ENCODE measurements at regions not wholly inside any gene's neighbourhood (a gene's known extent, or its start where the extent isn't known, plus 50 kb on each side); places are given as distances from the start of the nearest gene placed in this dataset.
"Not testable (repeated sequence)": the region's sequence is repeated elsewhere in the genome, so short reads cannot be mapped to it uniquely, and the experiment has no call there.

DNA sequence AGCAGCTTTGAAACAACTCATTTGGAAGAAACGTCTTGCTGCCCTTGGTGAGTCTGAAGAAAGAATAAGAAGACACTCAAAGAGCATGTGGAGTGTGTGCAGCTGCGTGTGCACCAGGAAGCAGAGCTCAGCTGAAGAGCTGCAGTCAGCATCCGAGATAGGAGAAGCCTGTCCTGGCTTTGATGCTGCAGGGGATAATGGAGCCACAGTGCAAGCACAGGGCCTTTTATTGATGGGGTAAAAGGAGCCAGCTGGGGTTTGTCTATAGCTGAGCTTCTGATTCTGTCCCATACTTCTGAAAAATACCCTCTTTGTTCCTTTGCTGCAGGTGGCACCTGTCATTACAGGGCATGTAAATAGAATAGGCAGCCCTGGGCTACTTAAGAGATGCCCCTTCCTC lies 375.7 kb upstream of the ZNF462 start:
- TF ChIP-seq, protein P1, sequence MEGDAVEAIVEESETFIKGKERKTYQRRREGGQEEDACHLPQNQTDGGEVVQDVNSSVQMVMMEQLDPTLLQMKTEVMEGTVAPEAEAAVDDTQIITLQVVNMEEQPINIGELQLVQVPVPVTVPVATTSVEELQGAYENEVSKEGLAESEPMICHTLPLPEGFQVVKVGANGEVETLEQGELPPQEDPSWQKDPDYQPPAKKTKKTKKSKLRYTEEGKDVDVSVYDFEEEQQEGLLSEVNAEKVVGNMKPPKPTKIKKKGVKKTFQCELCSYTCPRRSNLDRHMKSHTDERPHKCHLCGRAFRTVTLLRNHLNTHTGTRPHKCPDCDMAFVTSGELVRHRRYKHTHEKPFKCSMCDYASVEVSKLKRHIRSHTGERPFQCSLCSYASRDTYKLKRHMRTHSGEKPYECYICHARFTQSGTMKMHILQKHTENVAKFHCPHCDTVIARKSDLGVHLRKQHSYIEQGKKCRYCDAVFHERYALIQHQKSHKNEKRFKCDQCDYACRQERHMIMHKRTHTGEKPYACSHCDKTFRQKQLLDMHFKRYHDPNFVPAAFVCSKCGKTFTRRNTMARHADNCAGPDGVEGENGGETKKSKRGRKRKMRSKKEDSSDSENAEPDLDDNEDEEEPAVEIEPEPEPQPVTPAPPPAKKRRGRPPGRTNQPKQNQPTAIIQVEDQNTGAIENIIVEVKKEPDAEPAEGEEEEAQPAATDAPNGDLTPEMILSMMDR (conservative IDR thresholded peaks at IDR 0.05; ENCODE audit: low read depth): no peak
- no peak overlapping the region for H3K27ac ChIP-seq
- POLR2A ChIA-PET (ENCODE audit: low non-redundant PET): no interaction called here
- CTCF ChIA-PET: no interaction called here
- no peak for DNase-seq (ENCODE audit: low spot score)

GRCh38 chr9:106492126-106492525 lies 370.8 kb upstream of the ZNF462 start:
- POLR2A ChIA-PET (ENCODE audit: low non-redundant PET); H3K27ac ChIP-seq; CTCF ChIA-PET; DNase-seq (ENCODE audit: low spot score): not testable (repeated sequence)

- no peak for DNase-seq (ENCODE audit: low spot score)
- TF ChIP-seq, protein P1 (conservative IDR thresholded peaks at IDR 0.05; ENCODE audit: low read depth): no peak
- CTCF ChIA-PET: interaction anchor here (0.6 kb wide), 1 partner anchor 452 kb away, joined by 5 read pairs; no protein-coding TSS in a partner anchor
- H3K27ac ChIP-seq: no peak overlapping the region
- POLR2A ChIA-PET (ENCODE audit: low non-redundant PET): no interaction called here
Observed at GRCh38 chr9:106500171-106500570, 362.8 kb upstream of the ZNF462 start.

DNA sequence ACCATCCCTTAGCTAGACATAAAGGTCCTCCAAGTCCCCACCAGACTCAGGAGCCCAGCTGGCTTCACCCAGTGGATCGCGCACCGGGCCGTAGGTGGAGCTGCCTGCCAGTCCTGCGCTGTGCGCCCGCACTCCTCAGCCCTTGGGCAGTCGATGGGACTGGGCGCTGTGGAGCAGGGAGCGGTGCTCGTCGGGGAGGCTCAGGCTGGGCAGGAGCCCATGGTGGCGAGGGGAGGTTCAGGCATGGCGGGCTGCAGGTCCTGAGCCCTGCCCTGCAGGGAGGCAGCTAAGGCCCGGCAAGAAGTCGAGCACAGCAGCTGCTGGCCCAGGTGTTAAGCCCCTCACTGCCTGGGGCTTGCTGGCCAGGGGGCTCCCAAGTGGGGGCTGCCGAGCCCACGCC lies 361.8 kb upstream of the ZNF462 start:
- H3K27ac ChIP-seq; POLR2A ChIA-PET (ENCODE audit: low non-redundant PET); CTCF ChIA-PET; DNase-seq (ENCODE audit: low spot score): not testable (repeated sequence)

GRCh38 chr9:106502930-106503329 lies 360.0 kb upstream of the ZNF462 start:
- no peak for DNase-seq (ENCODE audit: low spot score)
- no peak overlapping the region for H3K27ac ChIP-seq
- ChIA-PET CTCF (interaction anchor here (0.6 kb wide), 1 partner anchor 635 kb away, joined by 3 read pairs; no protein-coding TSS in a partner anchor), POLR2A (ENCODE audit: low non-redundant PET) (no interaction called here)
- TF ChIP-seq, protein P1 (conservative IDR thresholded peaks at IDR 0.05; ENCODE audit: low read depth): no peak

GRCh38 chr9:106503759-106504158 lies 359.2 kb upstream of the ZNF462 start:
- TF ChIP-seq, protein P1 (conservative IDR thresholded peaks at IDR 0.05; ENCODE audit: low read depth): no peak
- ChIA-PET CTCF (no interaction called here), POLR2A (ENCODE audit: low non-redundant PET) (no interaction called here)
- no peak overlapping the region for H3K27ac ChIP-seq
- DNase-seq (ENCODE audit: low spot score): no peak

- DNase-seq (ENCODE audit: low spot score): no peak
- no peak overlapping the region for H3K27ac ChIP-seq
- TF ChIP-seq, protein P1 (conservative IDR thresholded peaks at IDR 0.05; ENCODE audit: low read depth): no peak
- ChIA-PET CTCF (interaction anchor here (0.7 to 0.9 kb wide), 2 partner anchors 19 to 120 kb away, joined by 3 to 4 read pairs; no protein-coding TSS in a partner anchor), POLR2A (ENCODE audit: low non-redundant PET) (no interaction called here)
Observed at GRCh38 chr9:106526716-106527204, 336.2 kb upstream of the ZNF462 start.

- H3K27ac ChIP-seq: no peak overlapping the region
- DNase-seq (ENCODE audit: low spot score): no peak
- POLR2A ChIA-PET (ENCODE audit: low non-redundant PET): no interaction called here
- CTCF ChIA-PET: interaction anchor here (0.7 kb wide), 1 partner anchor 67 kb away, joined by 5 read pairs; no protein-coding TSS in a partner anchor
- TF ChIP-seq, protein P1 (conservative IDR thresholded peaks at IDR 0.05; ENCODE audit: low read depth): no peak
Observed at GRCh38 chr9:106528158-106528557, 334.8 kb upstream of the ZNF462 start.
